IMR-90 (cell line): ENCODE measurements at regions not wholly inside any gene's neighbourhood (a gene's known extent, or its start where the extent isn't known, plus 50 kb on each side); places are given as distances from the start of the nearest gene placed in this dataset.

Experiments used
- ATAC-seq: fragments of 200-7000 bp; cut with Tn5 transposase; 2 replicates; pipeline ENCODE4 v1.9.1; 2020; ENCODE audit warnings: low read depth, mild to moderate bottlenecking, moderate library complexity
- BruUV-seq: library from RNA; stranded (reverse); fragments of 400-500 nt; replicated peaks from 2 replicates; lab custom pipeline; 2021; lab: Mats Ljungman, UMichigan
- CTCF ChIA-PET: fragments of 300-600 bp; formaldehyde crosslinking; extraction: SDS; loops from one replicate; lab custom pipeline; 2021; ENCODE audit warnings: antibody characterized with exemption; lab: Yijun Ruan, JAX
- POLR2A ChIA-PET: fragments of 300-600 bp; sonication (Branson Sonifier 250); formaldehyde crosslinking; loops from one replicate; lab custom pipeline; 2022; ENCODE audit warnings: antibody characterized with exemption; ENCODE audit not compliant: unreplicated experiment; lab: Charles Lee
- DNase-seq: peaks from one replicate; pipeline ENCODE4 v3.0.0; 2013
- H2AFZ ChIP-seq: replicated peaks from 2 replicates; pipeline ENCODE3; 2013; ENCODE audit warnings: low read length, mild to moderate bottlenecking; ENCODE audit not compliant: poor library complexity
- H2AK5ac ChIP-seq: 2 replicates; pipeline ENCODE4 v1.6.1; 2013; ENCODE audit warnings: low read depth, low read length, inconsistent platforms
- H2AK9ac ChIP-seq: replicated peaks from 2 replicates; pipeline ENCODE3; 2013; ENCODE audit warnings: mild to moderate bottlenecking, low read depth, low read length, moderate library complexity; ENCODE audit not compliant: poor library complexity
- H2BK120ac ChIP-seq: 2 replicates; pipeline ENCODE4 v1.6.1; 2013; ENCODE audit warnings: low read depth, low read length, inconsistent platforms
- H2BK15ac ChIP-seq: 3 replicates; pipeline ENCODE4 v1.6.1; 2013; ENCODE audit warnings: low read depth, low read length, inconsistent platforms
- H2BK20ac ChIP-seq: 2 replicates; pipeline ENCODE4 v1.6.1; 2013; ENCODE audit warnings: low read depth, mild to moderate bottlenecking, inconsistent platforms, low read length, moderate library complexity
- H2BK5ac ChIP-seq: 2 replicates; pipeline ENCODE4 v1.6.1; 2013; ENCODE audit warnings: mild to moderate bottlenecking, low read depth, low read length, inconsistent platforms; ENCODE audit not compliant: poor library complexity, severe bottlenecking
- H3K14ac ChIP-seq: replicated peaks from 2 replicates; pipeline ENCODE4 v1.6.1; 2013; ENCODE audit warnings: low read depth, low read length, inconsistent platforms
- H3K18ac ChIP-seq: 2 replicates; pipeline ENCODE4 v1.6.1; 2013; ENCODE audit warnings: low read depth, low read length, control low read depth
- H3K23ac ChIP-seq: 2 replicates; pipeline ENCODE4 v1.6.1; 2013; ENCODE audit warnings: low read depth, low read length, inconsistent platforms
- H3K27ac ChIP-seq: 2 replicates; pipeline ENCODE4 v1.5.1; 2013; ENCODE audit warnings: mild to moderate bottlenecking, control low read depth, low read length; ENCODE audit not compliant: insufficient read depth
- H3K27me3 ChIP-seq: 2 replicates; pipeline ENCODE4 v1.6.1; 2013; ENCODE audit warnings: low read length; ENCODE audit not compliant: control insufficient read depth, insufficient read depth
- H3K36me3 ChIP-seq: 2 replicates; pipeline ENCODE4 v1.6.1; 2013; ENCODE audit warnings: low read length, mixed read lengths; ENCODE audit not compliant: control insufficient read depth, insufficient read depth
- H3K4ac ChIP-seq: 2 replicates; pipeline ENCODE4 v1.6.1; 2013; ENCODE audit warnings: low read depth, low read length, inconsistent platforms
- H3K4me1 ChIP-seq: 2 replicates; pipeline ENCODE4 v1.6.1; 2013; ENCODE audit warnings: low read length, mixed read lengths; ENCODE audit not compliant: control insufficient read depth, insufficient read depth
- H3K4me2 ChIP-seq: 2 replicates; pipeline ENCODE4 v1.6.1; 2013; ENCODE audit warnings: low read depth, mild to moderate bottlenecking, control low read depth, low read length, moderate library complexity
- H3K4me3 ChIP-seq: 2 replicates; pipeline ENCODE4 v1.5.1; 2013; ENCODE audit warnings: low read depth, mild to moderate bottlenecking, control low read depth, low read length, moderate library complexity; ENCODE audit not compliant: insufficient read depth
- H3K56ac ChIP-seq: 2 replicates; pipeline ENCODE4 v1.6.1; 2013; ENCODE audit warnings: low read length, inconsistent platforms; ENCODE audit not compliant: insufficient read depth; ENCODE audit errors: extremely low read depth
- H3K79me1 ChIP-seq, 2 experiments: 2 replicates each; pipeline ENCODE4 v1.6.1; 2013; ENCODE audit warnings: low read length in 2 of 2, inconsistent platforms in 1 of 2, low read depth in 1 of 2
- H3K9ac ChIP-seq: 2 replicates; pipeline ENCODE4 v1.6.1; 2013; ENCODE audit warnings: low read depth, low read length, control low read depth
- H3K9me1 ChIP-seq: 2 replicates; pipeline ENCODE4 v1.6.1; 2013; ENCODE audit warnings: low read length, inconsistent platforms; ENCODE audit not compliant: insufficient read depth
- H3K9me3 ChIP-seq: 2 replicates; pipeline ENCODE4 v1.6.1; 2013; ENCODE audit warnings: low read length; ENCODE audit not compliant: control insufficient read depth, insufficient read depth
- H4K20me1 ChIP-seq: 2 replicates; pipeline ENCODE4 v1.6.1; 2013; ENCODE audit warnings: low read length, inconsistent platforms; ENCODE audit not compliant: insufficient read depth
- H4K5ac ChIP-seq: 2 replicates; pipeline ENCODE4 v1.6.1; 2013; ENCODE audit warnings: mild to moderate bottlenecking, low read depth, low read length, control low read depth
- H4K8ac ChIP-seq, 2 experiments: 2 replicates each; pipeline ENCODE4 v1.6.1; 2013; ENCODE audit warnings: low read depth in 2 of 2, low read length in 2 of 2, control low read depth in 1 of 2, inconsistent platforms in 1 of 2
- H4K91ac ChIP-seq: 2 replicates; pipeline ENCODE4 v1.6.1; 2013; ENCODE audit warnings: low read depth, low read length, inconsistent platforms; ENCODE audit not compliant: insufficient read depth
- CHD1 ChIP-seq: IDR thresholded peaks from 2 replicates; pipeline ENCODE4 v1.6.1; 2012; ENCODE audit warnings: low read depth, low read length, improper control_type of control experiment
- MAFK ChIP-seq: IDR thresholded peaks from 2 replicates; pipeline ENCODE4 v1.6.1; 2012; ENCODE audit warnings: low read depth, low read length, improper control_type of control experiment
- RAD21 ChIP-seq: IDR thresholded peaks from 2 replicates; pipeline ENCODE4 v1.6.1; 2012; ENCODE audit warnings: low read length, improper control_type of control experiment
- RFX5 ChIP-seq: IDR thresholded peaks from 2 replicates; pipeline ENCODE4 v1.8.0; 2012; ENCODE audit warnings: low read depth, mild to moderate bottlenecking, low read length, moderate library complexity
- dilution Hi-C: fragments of 300-500 bp; cut with HindIII; formaldehyde crosslinking; loops from one replicate; pipeline ENCODE4 v1.14.3; 2018; ENCODE audit warnings: low sequenced_read_pairs; ENCODE audit not compliant: unreplicated experiment
- in situ Hi-C: fragments of 300-500 bp; cut with MboI; formaldehyde crosslinking; loops from 3 replicates; pipeline ENCODE4 v1.14.3; 2019; ENCODE audit warnings: low sequenced_read_pairs, inconsistent platforms, mixed read lengths
- intact Hi-C: fragments of 100-400 bp; cut with micrococcal nuclease; formaldehyde crosslinking; loops from 2 replicates; pipeline ENCODE4 v1.10.0; 2022

DNA sequence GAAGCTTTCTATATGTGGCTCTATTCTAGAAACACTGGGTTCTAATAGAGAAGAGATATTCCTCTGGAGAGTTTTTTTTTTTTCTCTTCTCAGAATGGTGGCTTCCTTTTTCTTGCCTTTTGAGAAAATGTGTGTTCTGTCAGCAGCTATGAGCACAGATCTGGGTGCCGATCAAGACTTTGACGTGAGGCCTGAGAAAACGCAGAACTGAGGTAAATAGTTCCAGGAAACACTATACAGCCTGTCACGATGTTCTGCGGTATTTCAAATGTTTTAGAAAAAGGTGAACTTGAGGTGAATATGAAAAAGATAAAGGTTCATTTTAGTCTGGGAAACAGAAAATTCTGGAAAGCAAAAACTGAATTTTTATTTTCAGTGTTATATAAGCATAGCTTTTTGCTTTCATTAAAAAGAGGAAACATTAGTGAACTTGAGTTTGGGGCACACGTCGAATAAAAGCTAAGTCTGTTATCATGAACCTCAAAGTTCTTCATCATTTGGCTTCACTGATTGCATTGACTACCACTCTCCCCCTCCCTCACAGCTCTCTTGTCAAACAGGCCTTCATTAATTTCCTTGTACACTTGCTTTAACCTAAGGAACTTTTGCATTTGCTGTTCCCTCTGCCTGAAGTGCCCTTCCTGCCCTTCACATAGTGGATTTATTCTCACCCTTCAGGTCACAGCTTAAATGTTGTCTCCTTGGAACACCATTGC is 265.1 kb downstream of the NFKBIZ start (continued):
- TF ChIP-seq RFX5 = no peak

DNA sequence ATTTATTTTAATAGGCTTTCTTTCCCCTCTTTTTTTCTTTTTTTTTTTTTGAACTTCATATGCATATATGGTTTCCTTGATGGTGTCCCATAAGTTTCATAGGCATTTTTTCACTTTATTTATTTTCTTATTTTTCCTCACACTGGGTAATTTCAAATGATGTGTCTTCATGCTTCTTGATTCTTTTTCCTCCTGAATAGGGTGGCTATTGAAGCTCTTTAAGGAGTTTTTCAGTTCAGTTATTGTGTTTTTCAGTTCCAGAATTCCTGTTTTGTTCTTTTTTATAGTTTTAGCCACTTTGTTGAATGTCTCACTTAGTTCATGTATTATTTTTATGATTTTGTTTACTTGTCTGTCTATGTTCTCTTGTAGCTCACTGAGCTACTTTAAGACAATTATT is 273.2 kb downstream of the NFKBIZ start:
- TF ChIP-seq CHD1 (no peak), RFX5 (no peak), RAD21 (no peak), MAFK (no peak)
- ChIA-PET POLR2A (no interaction called here), CTCF (no interaction called here)
- Histone ChIP-seq H3K79me1 (no peaks in the 10 kb centered on the region), H2BK120ac (no peak overlapping the region), H3K4me3 (no peak overlapping the region), H3K9me3 (peaks cover 13% of the 10 kb centered on the region; the same call in 1 of the 2 replicates), H3K27ac (no peak overlapping the region), H3K4me1 (0 out of 2 replicates have a peak, but pooled peaks cover 2% of the 10 kb centered on the region), H3K14ac (no peak overlapping the region), H2BK20ac (no peak overlapping the region), H3K23ac (no peak overlapping the region), H2BK5ac (no peak overlapping the region), H2AK5ac (no peak overlapping the region), H4K5ac (no peak overlapping the region), H3K18ac (no peak overlapping the region), H4K20me1 (no peaks in the 10 kb centered on the region), H2AFZ (no peak overlapping the region), H3K9ac (no peak overlapping the region), H2AK9ac (no peak overlapping the region), H3K27me3 (no peaks in the 10 kb centered on the region), H3K9me1 (peaks cover 4% of the 10 kb centered on the region; the same call in 1 of the 2 replicates), H3K4ac (no peak overlapping the region), H3K36me3 (no peaks in the 10 kb centered on the region), H4K8ac (no peak overlapping the region), H4K91ac (no peak overlapping the region), H3K56ac (no peak overlapping the region), H2BK15ac (no peak overlapping the region), H3K4me2 (no peak overlapping the region)
- dilution Hi-C loops (no loop called here), in situ Hi-C loops (no loop called here), intact Hi-C loops (no loop called here)
- ATAC-seq = no peak
- no peak for DNase-seq
- no TSS peak for BruUV-seq
